ENCODE measurements at regions not wholly inside any gene's neighbourhood (a gene's known extent, or its start where the extent isn't known, plus 50 kb on each side); places are given as distances from the start of the nearest gene placed in this dataset.

- TF ChIP-seq GATA3 (IDR thresholded peaks at IDR 0.05; ENCODE audit: low read depth, low read length) (no peak), GATA2 (IDR thresholded peaks at IDR 0.05; ENCODE audit: low read depth, low read length) (no peak)
Observed at GRCh38 chr2:240347373-240347940, 88.0 kb upstream of the GPC1 start.

- TF ChIP-seq GATA3 (IDR thresholded peaks at IDR 0.05; ENCODE audit: low read depth, low read length) (no peak), GATA2 (IDR thresholded peaks at IDR 0.05; ENCODE audit: low read depth, low read length) (no peak)
Observed at GRCh38 chr2:240347949-240348500, 87.4 kb upstream of the GPC1 start.

GRCh38 chr2:240348522-240348921 lies 86.9 kb upstream of the GPC1 start:
- no peak for TF ChIP-seq GATA3 (IDR thresholded peaks at IDR 0.05; ENCODE audit: low read depth, low read length)
- TF ChIP-seq GATA2 (IDR thresholded peaks at IDR 0.05; ENCODE audit: low read depth, low read length): no peak

- TF ChIP-seq GATA2 (IDR thresholded peaks at IDR 0.05; ENCODE audit: low read depth, low read length): no peak
- TF ChIP-seq GATA3 (IDR thresholded peaks at IDR 0.05; ENCODE audit: low read depth, low read length): no peak
Observed at GRCh38 chr2:240349133-240350005, 86.1 kb upstream of the GPC1 start.

- TF ChIP-seq GATA3 (IDR thresholded peaks at IDR 0.05; ENCODE audit: low read depth, low read length): no peak
- TF ChIP-seq GATA2 (IDR thresholded peaks at IDR 0.05; ENCODE audit: low read depth, low read length): no peak
Observed at GRCh38 chr2:240350006-240350355, 85.5 kb upstream of the GPC1 start.

- TF ChIP-seq GATA3 (IDR thresholded peaks at IDR 0.05; ENCODE audit: low read depth, low read length) (no peak), GATA2 (IDR thresholded peaks at IDR 0.05; ENCODE audit: low read depth, low read length) (no peak)
Observed at GRCh38 chr2:240350696-240351087, 84.8 kb upstream of the GPC1 start.

GRCh38 chr2:240351088-240351741 lies 84.2 kb upstream of the GPC1 start:
- TF ChIP-seq GATA3 (IDR thresholded peaks at IDR 0.05; ENCODE audit: low read depth, low read length) (no peak), GATA2 (IDR thresholded peaks at IDR 0.05; ENCODE audit: low read depth, low read length) (no peak)

- TF ChIP-seq GATA3 (IDR thresholded peaks at IDR 0.05; ENCODE audit: low read depth, low read length) (no peak), GATA2 (IDR thresholded peaks at IDR 0.05; ENCODE audit: low read depth, low read length) (peak; percentile 32; the same call in 1 of the 2 replicates)
Observed at GRCh38 chr2:240351826-240352426, 83.5 kb upstream of the GPC1 start.

- TF ChIP-seq GATA2 (IDR thresholded peaks at IDR 0.05; ENCODE audit: low read depth, low read length) (no peak), GATA3 (IDR thresholded peaks at IDR 0.05; ENCODE audit: low read depth, low read length) (no peak)
Observed at GRCh38 chr2:240353086-240353798, 82.2 kb upstream of the GPC1 start.

GRCh38 chr2:240353944-240354343 lies 81.5 kb upstream of the GPC1 start:
- no peak for TF ChIP-seq GATA2 (IDR thresholded peaks at IDR 0.05; ENCODE audit: low read depth, low read length)

GRCh38 chr2:240355001-240355891 lies 80.2 kb upstream of the GPC1 start:
- TF ChIP-seq GATA3 (IDR thresholded peaks at IDR 0.05; ENCODE audit: low read depth, low read length) (no peak), GATA2 (IDR thresholded peaks at IDR 0.05; ENCODE audit: low read depth, low read length) (no peak)

- TF ChIP-seq GATA3 (IDR thresholded peaks at IDR 0.05; ENCODE audit: low read depth, low read length): no peak
- TF ChIP-seq GATA2 (IDR thresholded peaks at IDR 0.05; ENCODE audit: low read depth, low read length): no peak
Observed at GRCh38 chr2:240355962-240356361, 79.5 kb upstream of the GPC1 start.

Data from SH-SY5Y (cell line).